ENCODE measurements at regions not wholly inside any gene's neighbourhood (a gene's known extent, or its start where the extent isn't known, plus 50 kb on each side); places are given as distances from the start of the nearest gene placed in this dataset.

DNA sequence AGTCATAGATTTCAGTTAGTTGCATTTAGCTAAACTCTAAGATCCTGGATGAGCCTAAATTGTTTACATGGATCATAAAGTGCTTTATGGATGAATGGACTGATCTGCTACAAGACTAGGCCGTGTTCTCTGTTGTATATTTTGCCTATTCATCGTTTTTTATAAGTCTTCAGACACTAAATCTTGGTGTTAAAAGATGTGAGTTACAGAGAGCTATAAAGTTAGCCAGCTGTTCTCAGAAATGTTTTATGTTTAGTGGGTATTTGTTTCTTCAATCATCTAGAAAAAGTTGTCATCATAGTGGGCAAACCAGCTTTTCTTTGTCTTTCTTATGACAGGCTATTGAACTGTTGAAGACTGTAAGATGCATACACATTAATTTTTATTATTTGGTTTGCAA is 585.8 kb upstream of the SEMA6A start:
- FAIRE-seq (no peak), DNase-seq (ENCODE audit: low read depth) (no peak)
- Histone ChIP-seq H3K36me3 (ENCODE audit: control insufficient read depth, insufficient read depth, low read length) (no peaks in the 10 kb centered on the region), H3K4me3 (ENCODE audit: low read depth, low read length) (no peak overlapping the region), H3K27me3 (ENCODE audit: control insufficient read depth, insufficient read depth, low read length) (no peaks in the 10 kb centered on the region)
- TF ChIP-seq, protein P1, sequence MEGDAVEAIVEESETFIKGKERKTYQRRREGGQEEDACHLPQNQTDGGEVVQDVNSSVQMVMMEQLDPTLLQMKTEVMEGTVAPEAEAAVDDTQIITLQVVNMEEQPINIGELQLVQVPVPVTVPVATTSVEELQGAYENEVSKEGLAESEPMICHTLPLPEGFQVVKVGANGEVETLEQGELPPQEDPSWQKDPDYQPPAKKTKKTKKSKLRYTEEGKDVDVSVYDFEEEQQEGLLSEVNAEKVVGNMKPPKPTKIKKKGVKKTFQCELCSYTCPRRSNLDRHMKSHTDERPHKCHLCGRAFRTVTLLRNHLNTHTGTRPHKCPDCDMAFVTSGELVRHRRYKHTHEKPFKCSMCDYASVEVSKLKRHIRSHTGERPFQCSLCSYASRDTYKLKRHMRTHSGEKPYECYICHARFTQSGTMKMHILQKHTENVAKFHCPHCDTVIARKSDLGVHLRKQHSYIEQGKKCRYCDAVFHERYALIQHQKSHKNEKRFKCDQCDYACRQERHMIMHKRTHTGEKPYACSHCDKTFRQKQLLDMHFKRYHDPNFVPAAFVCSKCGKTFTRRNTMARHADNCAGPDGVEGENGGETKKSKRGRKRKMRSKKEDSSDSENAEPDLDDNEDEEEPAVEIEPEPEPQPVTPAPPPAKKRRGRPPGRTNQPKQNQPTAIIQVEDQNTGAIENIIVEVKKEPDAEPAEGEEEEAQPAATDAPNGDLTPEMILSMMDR (IDR thresholded peaks at IDR 0.05; ENCODE audit: insufficient read depth, low read length, severe bottlenecking): no peak

DNA sequence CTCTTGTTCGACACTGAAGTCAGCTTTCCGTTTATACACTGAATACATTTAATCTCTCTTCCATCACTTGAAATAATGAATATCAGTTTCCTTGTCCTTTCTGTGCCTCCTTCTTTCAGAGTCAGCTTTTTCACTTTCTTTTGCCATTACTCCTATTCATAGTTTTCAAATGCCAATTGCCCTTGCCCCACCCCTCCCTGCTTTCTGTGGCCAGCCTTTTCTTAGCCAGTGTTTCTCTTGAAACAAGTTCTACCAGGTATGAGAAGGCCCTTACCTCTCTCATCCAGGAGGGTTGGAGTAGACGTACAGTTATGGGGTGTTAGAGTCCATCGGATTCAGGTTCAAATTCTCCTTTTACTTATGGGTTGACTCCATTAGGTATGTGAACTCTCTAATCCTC is 574.7 kb upstream of the SEMA6A start:
- TF ChIP-seq, protein P1 (IDR thresholded peaks at IDR 0.05; ENCODE audit: insufficient read depth, low read length, severe bottlenecking): no peak
- FAIRE-seq (no peak), DNase-seq (ENCODE audit: low read depth) (no peak)
- no peaks in the 10 kb centered on the region for H3K36me3 ChIP-seq (ENCODE audit: control insufficient read depth, insufficient read depth, low read length)
- H3K27me3 ChIP-seq (ENCODE audit: control insufficient read depth, insufficient read depth, low read length): no peaks in the 10 kb centered on the region
- H3K4me3 ChIP-seq (ENCODE audit: low read depth, low read length): no peak overlapping the region

DNA sequence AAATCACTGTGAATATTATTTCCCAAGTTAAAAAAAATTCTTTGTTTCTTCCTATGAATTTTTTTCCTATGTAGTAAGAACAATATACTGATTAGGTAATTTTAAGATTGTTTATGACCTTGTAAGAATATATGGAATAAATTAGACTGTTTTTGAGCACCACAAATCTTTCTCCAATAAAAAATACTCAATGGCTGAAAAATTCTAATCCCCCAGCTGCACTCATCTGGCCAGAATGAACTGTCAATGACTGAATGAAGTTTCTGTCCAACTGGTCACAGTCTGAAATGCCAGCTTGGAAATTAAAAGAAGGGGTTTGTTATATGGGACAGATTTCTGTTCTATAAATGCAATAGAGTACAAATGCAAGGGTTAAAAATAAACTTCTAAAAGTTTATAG is 569.5 kb upstream of the SEMA6A start:
- no peak for FAIRE-seq
- H3K27me3 ChIP-seq (ENCODE audit: control insufficient read depth, insufficient read depth, low read length): no peaks in the 10 kb centered on the region
- H3K4me3 ChIP-seq (ENCODE audit: low read depth, low read length): no peak overlapping the region
- H3K36me3 ChIP-seq (ENCODE audit: control insufficient read depth, insufficient read depth, low read length): no peaks in the 10 kb centered on the region
- TF ChIP-seq, protein P1 (IDR thresholded peaks at IDR 0.05; ENCODE audit: insufficient read depth, low read length, severe bottlenecking): no peak
- no peak for DNase-seq (ENCODE audit: low read depth)

DNA sequence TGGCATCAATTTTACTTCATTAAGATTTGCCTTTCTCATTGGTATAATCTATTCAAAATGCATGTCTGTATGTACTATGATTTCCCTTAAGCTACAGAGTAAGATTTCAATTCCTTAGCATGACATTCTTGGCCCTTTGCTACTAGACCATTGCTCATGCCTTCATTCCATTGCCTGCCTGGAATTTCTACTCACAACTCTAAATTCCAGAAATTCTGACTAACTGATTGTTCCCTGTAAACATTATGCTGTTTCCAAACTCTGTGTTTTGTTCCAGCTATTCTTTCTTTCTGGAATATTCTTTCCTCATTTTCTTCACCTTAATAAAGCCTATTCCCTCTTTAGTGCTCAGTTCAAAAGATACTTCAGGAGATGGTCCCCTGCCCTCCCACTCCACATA is 568.8 kb upstream of the SEMA6A start:
- no peaks in the 10 kb centered on the region for H3K36me3 ChIP-seq (ENCODE audit: control insufficient read depth, insufficient read depth, low read length)
- TF ChIP-seq, protein P1 (IDR thresholded peaks at IDR 0.05; ENCODE audit: insufficient read depth, low read length, severe bottlenecking): no peak
- H3K27me3 ChIP-seq (ENCODE audit: control insufficient read depth, insufficient read depth, low read length): no peaks in the 10 kb centered on the region
- DNase-seq (ENCODE audit: low read depth) (no peak), FAIRE-seq (no peak)
- no peak overlapping the region for H3K4me3 ChIP-seq (ENCODE audit: low read depth, low read length)

DNA sequence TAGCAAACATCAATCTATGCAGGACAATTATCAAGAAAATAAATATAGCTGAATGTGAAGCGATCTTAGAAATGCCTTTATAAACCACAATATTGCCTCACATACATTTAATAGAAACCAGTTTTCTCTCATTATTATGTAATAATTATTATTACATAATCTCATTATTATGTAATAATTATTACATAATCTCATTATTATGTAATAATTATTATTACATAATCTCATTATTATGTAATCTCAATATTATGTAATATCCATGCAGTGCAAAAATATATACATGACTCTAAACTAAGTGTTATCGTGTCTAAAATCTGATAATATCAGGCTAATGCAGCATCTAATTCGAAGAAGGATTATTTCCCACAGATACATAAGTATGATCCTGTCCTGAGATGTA is 563.9 kb upstream of the SEMA6A start:
- FAIRE-seq (no peak), DNase-seq (ENCODE audit: low read depth) (no peak)
- TF ChIP-seq, protein P1 (IDR thresholded peaks at IDR 0.05; ENCODE audit: insufficient read depth, low read length, severe bottlenecking): no peak

DNA sequence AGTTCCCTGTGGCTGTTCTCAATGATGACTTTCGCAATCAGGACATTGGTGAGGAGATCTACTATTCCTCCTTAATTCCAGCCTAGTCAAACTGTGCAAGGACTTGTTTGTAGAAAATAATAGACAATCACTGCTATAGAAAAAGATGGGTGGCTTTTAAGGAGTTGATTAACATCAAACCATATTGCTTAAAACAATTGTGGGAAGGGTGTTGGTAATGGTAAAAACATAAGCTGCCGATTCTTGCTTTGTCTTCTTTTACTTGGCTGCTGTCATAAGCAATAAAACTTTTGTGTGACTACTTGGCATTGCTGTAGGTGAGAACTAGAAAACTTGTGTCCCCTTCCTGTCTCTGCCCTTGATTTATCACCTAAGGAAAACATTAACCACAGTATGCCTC is 561.2 kb upstream of the SEMA6A start:
- TF ChIP-seq, protein P1 (IDR thresholded peaks at IDR 0.05; ENCODE audit: insufficient read depth, low read length, severe bottlenecking): no peak
- DNase-seq (ENCODE audit: low read depth): no peak
- no peak for FAIRE-seq
- H3K36me3 ChIP-seq (ENCODE audit: control insufficient read depth, insufficient read depth, low read length): no peaks in the 10 kb centered on the region
- no peaks in the 10 kb centered on the region for H3K27me3 ChIP-seq (ENCODE audit: control insufficient read depth, insufficient read depth, low read length)
- no peak overlapping the region for H3K4me3 ChIP-seq (ENCODE audit: low read depth, low read length)

More for the DNA sequence above, 563.9 kb upstream of the SEMA6A start:
- Histone ChIP-seq H3K4me3 (ENCODE audit: low read depth, low read length) (no peak overlapping the region), H3K27me3 (ENCODE audit: control insufficient read depth, insufficient read depth, low read length) (no peaks in the 10 kb centered on the region), H3K36me3 (ENCODE audit: control insufficient read depth, insufficient read depth, low read length) (no peaks in the 10 kb centered on the region)

All from bronchial epithelial cell (primary cell).